ENCODE measurements at regions not wholly inside any gene's neighbourhood (a gene's known extent, or its start where the extent isn't known, plus 50 kb on each side); places are given as distances from the start of the nearest gene placed in this dataset.

GRCh38 chr2:100194951-100195350, 52.6 kb upstream of the AFF3 start:
- TF ChIP-seq POLR2A (IDR thresholded peaks at IDR 0.05) (no peak), CTCF (IDR thresholded peaks at IDR 0.05) (no peak), POLR2AphosphoS5 (IDR thresholded peaks at IDR 0.05) (no peak)

Measured in breast epithelium (tissue), 3 donors.